HG02763 (cell line): ENCODE measurements at regions not wholly inside any gene's neighbourhood (a gene's known extent, or its start where the extent isn't known, plus 50 kb on each side); places are given as distances from the start of the nearest gene placed in this dataset.

Experiments used
- ATAC-seq: cut with Tn5 transposase; IDR thresholded peaks from one replicate; pipeline ENCODE4 v1.9.1; 2021; ENCODE audit warnings: mild to moderate bottlenecking, moderate library complexity; ENCODE audit not compliant: unreplicated experiment

DNA sequence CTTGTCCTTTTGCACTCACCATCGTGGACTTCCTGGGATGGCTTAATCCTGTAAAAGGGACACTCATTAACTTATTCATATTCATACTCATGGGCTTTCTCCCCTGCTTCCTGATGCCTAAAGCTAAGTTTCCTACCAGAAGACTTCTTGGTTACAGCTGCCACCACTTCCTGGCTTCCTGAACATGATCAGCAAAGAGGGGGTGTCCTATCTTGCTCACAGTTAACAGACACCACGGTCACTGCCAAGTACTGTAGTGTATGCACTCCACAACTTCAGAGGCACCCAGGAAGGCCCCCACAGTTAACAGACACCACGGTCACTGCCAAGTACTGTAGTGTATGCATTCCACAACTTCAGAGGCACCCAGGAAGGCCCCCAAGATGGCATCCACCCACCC lies 177.8 kb downstream of the SIPA1L2 start:
- no peak for ATAC-seq

DNA sequence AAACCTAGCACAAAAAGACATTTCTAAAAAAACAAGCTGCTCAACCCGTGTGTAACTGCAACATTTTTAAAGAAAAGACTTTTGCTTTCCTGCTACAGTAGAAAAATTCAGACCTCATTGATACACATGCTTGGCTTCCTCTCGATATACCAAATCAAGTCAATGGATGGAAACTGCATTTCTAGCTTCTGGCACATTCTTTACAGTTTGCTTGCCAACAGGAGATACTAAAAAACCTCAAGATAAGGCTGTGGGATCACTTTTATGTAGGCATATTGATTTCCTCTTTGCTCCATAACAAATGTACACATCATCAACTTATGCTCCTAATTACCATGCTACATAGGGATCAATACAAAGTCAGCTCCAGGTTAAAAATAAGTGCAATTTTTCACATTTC lies 178.4 kb downstream of the SIPA1L2 start:
- no peak for ATAC-seq

DNA sequence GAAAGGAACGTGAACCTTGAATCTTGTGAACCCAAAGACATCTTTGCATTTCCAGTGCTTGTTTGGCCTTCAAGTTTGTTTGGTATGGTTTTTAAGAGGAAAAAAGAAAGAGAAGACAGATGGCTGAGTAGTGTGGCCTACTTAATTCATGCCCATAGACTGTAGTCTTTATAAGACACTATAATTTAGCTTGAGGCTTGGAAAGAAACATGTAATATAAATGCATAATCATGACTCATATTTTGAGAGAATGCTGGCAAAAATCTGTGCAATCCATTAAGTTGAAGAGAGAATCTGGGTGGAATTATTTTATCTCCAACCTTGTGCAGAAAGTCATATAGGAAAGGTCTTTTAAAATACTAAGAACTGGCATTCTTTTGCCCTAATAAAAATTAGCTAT lies 179.3 kb downstream of the SIPA1L2 start:
- no peak for ATAC-seq

DNA sequence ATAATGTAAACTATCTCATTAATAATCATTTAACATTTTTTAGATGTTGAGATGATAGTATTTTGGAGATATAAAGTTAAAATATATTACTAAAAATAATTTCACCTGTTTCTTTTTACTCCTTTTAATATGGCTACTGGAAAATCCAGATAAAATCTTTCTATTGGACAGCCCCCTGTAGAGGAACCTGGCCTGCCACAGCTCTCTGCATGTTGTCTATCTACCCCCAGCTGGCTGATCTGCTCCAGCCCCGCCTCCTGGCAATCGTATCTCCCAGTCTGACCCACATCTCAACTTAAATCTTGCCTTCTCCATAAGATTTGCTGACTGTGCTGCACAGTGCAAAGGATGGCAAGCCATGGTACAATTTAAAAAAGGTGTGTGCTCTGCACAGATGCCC lies 182.8 kb downstream of the SIPA1L2 start:
- ATAC-seq: no peak

DNA sequence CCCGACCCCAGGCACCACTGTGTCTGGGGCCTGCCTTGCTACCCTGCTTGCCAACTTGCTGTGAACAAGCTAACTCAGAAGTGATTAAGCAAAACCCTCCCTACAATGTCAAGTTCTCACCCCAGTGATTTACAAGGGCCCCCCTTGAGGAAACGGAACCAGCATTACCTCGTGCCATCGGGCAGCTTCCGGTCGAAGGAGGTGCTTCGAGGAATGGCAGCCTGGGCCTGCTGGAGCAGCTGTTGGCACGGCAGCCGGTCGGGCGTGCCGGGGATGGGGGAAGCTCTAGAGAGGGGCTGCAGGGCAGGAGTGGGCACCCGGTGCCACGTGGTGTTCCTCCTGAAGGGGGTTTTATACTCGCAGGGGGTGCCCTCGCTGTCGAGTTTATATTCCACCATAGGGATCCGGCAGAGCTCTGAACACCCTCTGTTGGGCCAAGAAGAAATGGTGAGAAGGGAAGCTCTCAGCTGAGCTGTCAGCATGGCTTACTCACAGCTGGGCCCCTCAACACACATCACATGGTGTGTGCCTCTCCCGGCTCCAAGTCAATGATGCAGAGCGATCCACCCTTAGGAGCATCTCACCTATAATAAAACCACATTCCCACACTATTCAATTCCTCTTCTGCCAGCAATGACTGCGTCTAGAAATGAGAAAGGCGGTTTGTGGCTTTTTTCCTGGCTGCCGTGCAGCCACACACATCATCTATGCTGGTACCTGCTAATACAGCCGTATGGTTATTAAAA lies 184.4 kb downstream of the SIPA1L2 start:
- no peak for ATAC-seq

DNA sequence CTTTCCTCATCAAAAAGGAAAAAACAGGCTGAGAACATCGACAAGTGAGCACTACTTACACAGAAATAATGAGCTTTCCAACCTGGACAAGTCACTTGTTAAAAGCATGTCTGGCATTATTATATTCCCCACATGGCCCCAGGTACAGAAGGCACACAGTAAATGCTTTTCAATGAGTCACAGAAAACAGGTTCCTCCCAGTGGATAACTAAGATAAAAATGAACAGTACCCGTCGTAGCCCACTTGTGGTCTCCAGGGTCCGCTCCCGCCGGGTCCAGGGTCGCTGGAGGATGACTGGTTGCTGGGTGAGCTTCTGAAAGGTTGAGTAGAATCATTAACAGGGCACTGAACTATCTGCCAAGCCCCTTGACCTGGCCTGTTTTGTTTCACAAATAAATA lies 186.6 kb downstream of the SIPA1L2 start:
- ATAC-seq: no peak

DNA sequence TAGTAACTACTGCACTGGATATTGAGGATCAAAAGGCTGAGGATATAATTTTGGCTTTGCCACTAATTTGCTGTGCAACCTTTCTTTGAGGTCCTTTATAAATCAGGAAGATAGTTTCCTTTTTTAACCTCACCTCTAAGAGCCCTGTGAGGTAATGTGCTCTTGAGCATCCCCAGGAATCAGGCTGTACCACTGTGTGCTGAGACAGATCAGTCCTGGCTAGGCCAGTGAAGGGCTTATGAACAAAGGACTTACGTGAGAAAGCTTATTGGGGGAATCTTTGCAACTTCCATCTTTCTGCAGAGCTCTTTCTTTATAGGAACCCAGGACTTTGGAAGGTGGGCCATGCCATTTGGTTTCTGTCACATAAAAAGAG lies 188.9 kb downstream of the SIPA1L2 start:
- no peak for ATAC-seq

DNA sequence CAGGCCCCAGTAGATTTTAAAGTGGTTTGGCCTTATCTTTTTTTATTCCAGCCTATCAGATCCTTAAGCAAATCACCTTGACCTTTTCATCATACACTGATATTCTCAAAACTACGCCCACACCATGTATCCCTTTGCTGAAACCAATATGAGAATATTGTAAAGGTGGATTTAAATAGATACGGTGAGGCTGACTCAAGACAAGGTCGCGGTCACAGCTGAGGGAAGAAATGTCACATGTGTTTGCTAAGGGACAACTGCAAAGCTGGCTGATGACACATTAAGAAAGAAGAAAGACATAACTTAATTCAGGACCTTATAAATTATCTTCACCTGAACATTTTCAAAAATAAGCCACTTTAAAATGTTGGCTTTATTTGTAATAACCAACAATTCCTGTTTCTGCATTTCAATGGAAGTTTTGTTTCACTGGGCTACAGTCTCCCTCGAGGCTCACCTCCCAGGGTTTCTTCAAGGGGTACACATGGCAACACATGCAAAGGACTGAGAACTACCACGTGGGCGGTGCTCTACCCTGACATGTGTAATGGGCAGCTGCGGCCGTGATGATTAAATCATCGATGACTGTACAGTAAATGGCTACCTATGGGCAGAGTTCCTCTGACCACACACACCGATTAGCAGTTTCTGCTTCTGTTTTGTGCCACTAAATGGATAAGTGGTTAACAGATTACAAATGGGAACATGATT lies 189.5 kb downstream of the SIPA1L2 start:
- ATAC-seq: no peak

DNA sequence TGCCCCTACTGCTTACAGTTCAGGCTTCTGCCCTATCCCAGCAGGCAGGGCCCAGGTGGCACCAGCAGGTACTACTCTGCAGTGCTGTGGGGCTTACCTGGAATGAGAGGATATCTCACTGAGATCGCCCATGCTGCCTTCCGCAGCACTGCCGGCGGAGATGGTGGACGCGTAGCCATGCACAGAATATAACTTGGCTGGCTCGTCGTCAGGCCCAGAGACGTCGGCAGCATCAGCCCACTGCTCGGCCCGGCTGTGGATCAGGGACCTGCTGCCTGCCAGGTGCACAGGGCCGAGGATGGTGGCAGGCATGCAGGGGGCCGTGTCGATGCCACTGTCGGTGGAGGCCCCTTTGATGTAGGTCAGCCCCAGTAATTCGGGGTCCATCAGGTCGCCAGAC lies 190.9 kb downstream of the SIPA1L2 start:
- ATAC-seq: no peak

DNA sequence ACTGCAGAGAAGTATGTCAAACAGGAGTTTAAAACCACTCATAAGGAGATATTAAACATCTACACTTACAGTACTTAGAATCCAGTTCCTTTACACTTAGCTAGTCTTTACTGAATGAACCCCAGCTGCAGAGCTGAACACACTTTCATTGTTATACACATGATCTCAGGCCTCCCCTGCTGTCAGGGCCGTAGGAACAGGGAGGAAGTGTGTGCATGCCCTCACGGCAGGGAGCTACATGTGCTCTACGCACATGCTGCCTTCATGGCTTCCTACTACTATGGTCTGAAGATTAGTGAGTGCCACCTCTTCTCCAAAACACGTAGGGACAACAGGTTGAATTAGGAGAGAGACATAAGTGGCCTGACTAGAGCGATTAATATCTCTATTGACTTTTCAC lies 191.5 kb downstream of the SIPA1L2 start:
- no peak for ATAC-seq

DNA sequence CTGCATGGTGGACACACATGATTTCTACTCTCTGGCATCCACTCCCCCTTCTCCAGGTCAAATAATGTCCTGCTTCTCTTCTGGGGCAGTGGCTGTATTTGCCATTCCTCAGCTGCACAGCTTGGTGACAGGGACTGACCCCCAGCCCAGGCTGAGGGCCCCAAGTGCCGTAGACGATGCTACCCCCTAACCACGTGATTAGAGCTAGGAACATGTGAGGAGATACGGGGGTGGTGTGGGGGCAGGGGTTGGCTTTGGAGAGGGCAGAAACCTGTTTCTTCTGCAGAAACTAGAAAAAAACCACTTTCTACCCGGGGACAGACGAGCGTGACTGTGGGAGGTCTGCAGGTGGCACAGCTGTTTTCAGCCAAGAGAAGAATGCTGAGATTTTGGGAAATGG lies 192.4 kb downstream of the SIPA1L2 start:
- no peak for ATAC-seq

DNA sequence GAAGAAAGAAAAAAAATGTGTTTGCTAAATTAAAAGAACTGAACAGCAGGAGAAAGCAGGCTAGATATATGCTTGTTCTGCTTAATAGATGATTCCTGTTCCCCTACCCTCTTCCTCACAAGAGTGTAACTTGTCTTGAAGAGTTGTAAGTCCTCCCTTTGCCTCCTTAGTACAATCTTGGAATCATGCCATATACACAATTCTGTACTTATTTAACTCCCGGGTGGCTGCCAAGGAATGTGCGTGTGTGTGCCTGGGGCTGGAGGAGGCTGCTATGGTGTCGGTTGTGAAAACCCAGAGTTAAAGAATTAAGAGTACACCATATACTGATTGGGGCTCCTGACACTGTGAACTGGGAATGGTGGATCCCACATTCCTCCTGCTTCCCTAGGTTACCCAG lies 194.2 kb downstream of the SIPA1L2 start:
- ATAC-seq: no peak

DNA sequence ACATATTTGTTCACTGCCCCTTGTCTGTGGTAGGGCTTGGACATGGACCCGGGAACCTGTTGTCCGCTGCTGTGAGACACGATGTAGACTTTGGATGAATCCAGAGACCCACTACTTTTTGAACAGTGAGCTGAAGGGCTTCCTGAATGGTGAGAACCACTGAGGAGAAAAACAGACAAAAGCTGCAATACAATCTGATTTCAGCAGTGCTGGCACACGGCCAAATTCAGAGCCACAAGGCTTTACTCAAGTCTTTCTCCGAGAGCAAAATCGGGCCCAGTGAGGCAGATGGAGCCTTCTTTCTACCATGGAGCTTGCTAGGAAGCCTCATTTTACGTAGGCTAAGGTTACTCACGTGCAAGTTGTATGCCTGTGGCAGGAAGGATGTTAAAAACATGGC lies 197.6 kb downstream of the SIPA1L2 start:
- no peak for ATAC-seq

DNA sequence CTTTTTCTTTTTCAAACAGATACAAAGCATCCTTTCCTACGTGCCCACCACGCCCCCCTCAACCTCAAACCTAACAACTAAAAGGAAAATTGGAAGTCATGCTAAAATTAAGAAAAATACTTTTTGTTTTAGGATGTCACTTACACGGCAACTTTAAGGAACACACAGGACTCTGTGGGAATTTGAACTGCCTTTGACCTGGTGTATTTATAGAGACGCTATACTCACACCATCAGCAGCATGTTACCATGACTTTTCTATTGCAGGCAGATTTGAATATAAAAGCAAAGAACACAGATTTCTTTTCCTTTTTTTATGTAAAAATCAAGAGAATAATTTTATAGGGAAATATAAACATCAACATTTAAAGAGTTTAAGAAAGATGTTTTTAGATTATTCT lies 198.2 kb downstream of the SIPA1L2 start:
- no peak for ATAC-seq

DNA sequence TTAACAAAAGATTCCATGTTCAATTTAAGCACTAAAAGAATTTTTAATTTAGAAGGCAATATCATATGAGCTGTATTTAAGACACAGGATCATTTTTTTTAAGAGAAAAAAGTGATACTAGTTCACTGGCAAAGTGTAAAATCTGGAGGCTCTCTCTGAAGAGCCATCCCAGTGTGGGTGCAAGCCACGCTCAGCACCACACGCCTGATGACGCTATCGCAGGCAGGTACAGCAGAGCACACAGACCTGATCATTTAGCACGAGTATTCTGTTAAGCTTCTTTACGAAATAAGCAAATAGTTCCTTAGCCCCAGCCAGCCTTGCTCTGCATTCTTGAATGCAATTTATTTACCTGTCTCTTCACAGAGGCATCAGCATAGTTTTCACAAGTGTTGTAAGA lies 198.6 kb downstream of the SIPA1L2 start:
- no peak for ATAC-seq

DNA sequence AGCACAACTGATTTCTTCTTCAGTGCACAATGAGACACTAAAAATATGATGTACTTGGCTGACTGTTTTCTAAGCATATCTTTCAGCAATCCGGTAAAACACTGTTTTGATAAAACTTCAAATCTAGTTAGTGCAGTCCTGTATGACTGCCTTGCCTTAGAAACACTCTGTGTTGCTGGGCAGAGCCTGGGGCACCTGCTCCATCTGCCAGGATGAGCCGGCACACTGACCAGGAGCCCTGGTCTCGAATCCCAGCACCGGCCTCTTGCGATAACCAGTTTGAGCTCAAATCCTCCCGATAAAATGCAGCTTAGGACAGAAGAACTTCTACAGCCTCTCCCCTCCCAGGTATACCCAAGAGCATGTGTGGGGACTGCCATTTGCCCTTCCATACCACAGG lies 199.5 kb downstream of the SIPA1L2 start:
- ATAC-seq: no peak

DNA sequence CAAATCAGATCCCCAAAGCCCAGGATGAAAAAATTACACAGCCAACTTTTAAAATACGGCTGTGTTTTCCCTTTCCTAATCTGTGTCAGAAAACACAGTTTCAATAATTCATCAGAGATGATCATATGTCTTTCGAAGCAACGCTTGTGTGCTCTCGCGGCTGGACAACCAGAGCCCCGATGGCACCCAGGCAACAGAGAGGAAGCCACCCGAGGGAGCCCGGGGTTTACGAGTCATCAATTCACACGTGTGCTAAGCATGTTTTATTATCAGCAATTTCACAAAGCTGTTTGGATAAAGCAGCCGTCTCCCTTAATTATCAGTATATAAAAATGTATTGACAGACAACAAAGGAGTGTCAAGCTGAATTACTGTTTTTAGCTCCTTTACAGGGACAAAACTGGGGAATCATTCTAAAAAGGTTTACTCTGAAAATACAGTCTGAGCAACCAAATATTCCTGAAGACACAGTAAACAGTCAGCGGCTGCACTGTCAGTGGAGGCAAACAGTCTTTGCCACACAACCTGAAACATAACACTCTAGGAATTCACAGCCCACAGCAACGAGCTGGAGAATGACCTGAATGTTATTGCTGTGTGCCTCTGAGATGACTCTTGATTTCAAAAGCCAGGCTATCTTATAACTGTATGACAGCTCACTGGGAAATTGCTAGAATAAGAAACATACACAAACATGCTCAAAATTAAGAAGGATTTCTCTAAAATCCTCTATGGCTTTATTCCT lies 201.0 kb downstream of the SIPA1L2 start:
- no peak for ATAC-seq

DNA sequence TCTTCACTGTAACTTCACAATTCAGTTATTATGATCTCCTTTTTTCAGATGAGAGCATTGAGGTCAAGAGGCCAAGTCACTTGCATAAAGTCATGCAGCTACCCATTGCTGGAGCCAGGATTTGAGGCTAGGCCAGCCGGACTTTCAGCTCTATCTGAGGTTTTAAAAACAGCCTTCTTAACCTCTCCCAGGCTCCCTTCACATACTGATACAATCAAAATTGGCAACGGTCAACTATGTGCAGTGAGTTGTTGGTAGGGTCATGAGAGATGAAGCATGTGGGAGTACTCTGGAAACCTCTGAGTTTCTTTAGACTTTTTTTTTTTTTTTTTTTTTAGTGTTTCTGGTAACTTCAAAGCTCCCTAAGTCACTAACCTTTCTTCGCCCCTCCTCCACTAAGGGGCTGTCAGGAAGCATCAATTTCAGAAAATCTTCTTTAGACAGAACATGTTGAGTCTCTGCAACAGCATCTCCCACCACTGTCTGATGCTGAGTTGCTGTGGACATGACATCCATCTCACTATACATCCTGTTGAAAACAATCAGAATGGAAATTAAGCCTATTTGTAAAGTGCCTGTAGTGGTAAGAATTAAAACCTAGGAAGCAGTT lies 201.8 kb downstream of the SIPA1L2 start:
- no peak for ATAC-seq

DNA sequence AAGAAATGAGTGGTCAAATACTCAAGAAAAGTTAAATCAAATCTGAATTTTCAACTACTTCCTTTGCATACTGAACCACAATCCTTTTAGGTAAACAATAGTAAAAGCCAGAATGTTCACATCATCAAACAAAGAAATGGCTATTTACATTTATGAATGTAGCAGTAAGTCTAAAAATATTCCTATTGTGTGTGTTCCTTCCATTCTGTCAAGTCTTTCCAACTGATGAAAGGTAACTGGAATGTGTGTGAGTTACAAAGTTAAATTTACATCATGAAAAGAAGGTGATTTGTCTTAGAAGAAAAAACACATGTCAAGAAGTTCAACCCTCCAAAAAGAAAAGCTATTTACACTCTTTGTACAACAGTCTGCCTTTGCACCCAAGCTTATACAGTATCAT lies 203.1 kb downstream of the SIPA1L2 start:
- no peak for ATAC-seq

DNA sequence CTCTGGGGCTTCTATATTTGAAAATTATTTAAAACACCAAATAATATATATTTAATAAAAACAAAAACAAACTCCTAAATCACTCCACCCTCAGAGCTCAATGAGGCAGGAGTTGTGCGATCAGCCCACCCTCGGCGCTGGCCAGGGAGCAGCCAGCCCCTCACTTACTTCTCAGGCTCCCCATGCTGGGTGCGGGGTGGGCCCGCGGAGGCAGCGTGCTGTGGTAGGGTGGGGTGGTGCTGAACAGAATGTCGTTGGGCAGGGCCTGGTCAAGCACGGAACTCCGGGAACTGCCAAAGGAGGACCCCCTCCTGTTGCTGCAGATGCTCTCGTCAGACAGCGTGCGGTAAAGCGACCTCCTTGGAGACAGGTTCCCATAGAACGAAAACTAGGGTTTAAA lies 204.5 kb downstream of the SIPA1L2 start:
- ATAC-seq: no peak

DNA sequence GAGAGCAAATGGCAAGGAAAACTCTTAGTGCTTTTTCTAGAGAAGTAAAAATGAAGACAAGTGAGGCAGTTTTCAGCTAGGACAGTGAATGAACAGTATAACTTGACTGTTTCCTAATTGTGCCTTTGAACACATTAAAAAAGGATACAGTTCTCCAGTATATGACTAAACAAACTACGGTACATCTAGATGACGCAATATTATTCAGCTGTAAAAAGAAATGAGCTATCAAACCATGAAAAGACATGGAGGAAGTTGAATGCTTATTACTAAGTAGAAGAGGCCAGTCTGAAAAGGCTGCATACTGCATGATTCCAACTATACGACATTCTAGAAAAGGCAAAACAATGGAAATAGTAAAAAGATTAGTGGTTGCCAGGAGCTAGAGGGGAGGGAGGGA lies 206.3 kb downstream of the SIPA1L2 start:
- ATAC-seq: no peak

DNA sequence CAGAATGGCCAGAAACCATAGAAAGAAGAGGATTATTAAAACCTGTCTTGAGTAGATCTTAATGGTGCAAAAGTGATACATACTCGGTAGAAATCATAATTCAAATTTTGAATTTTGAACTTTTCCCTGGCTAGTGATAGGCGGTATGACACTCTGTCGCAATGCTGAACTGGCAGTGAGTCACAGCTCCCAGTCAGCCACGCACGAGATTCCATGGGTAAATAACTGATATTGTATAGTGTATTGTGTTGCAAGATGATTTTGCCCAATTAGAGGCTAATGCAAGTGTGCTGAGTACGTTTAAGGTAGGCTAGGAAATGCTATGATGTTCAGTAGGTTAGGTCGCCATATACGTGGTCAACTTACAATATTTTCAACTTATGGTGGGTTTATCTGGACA lies 207.0 kb downstream of the SIPA1L2 start:
- ATAC-seq: no peak
